Activated CD4-positive, alpha-beta T cell treated with anti-CD3 and anti-CD28 coated beads, Interleukin-2, amount 10 ng/mL, durations not matched to agents 7 days and 5 days (primary cell): ENCODE measurements at regions not wholly inside any gene's neighbourhood (a gene's known extent, or its start where the extent isn't known, plus 50 kb on each side); places are given as distances from the start of the nearest gene placed in this dataset.

Source experiments
- CTCF ChIA-PET: fragments of 350-600 bp; sonication (Branson Sonifier 250); formaldehyde crosslinking; loops from one replicate; lab custom pipeline; 2021; ENCODE audit warnings: antibody characterized with exemption; lab: Charles Lee
- POLR2A ChIA-PET: fragments of 350-600 bp; sonication (Branson Sonifier 250); formaldehyde crosslinking; loops from one replicate; lab custom pipeline; 2021; ENCODE audit warnings: antibody characterized with exemption; lab: Charles Lee
- DNase-seq: peaks from one replicate; pipeline ENCODE4 v3.0.0-alpha.2; 2020
- H3K27ac Mint-ChIP-seq: one replicate; pipeline ENCODE4 v1.8.0; 2021; ENCODE audit warnings: mild to moderate bottlenecking, moderate library complexity, mixed read lengths
- H3K27me3 Mint-ChIP-seq: one replicate; pipeline ENCODE4 v1.8.0; 2021; ENCODE audit warnings: mixed read lengths
- H3K36me3 Mint-ChIP-seq: one replicate; pipeline ENCODE4 v1.8.0; 2021; ENCODE audit warnings: low read depth, mixed read lengths
- H3K4me1 Mint-ChIP-seq: one replicate; pipeline ENCODE4 v1.8.0; 2021; ENCODE audit warnings: mixed read lengths
- H3K4me3 Mint-ChIP-seq: one replicate; pipeline ENCODE4 v1.8.0; 2021; ENCODE audit warnings: mild to moderate bottlenecking, moderate library complexity, mixed read lengths
- H3K9me3 Mint-ChIP-seq: one replicate; pipeline ENCODE4 v1.8.0; 2021; ENCODE audit warnings: mixed read lengths

- no peak overlapping the region for H3K27ac Mint-ChIP-seq
- H3K4me3 Mint-ChIP-seq: no peak overlapping the region
- no peaks in the 10 kb centered on the region for H3K4me1 Mint-ChIP-seq
- H3K27me3 Mint-ChIP-seq: no peaks in the 10 kb centered on the region
- H3K9me3 Mint-ChIP-seq: no peaks in the 10 kb centered on the region
- DNase-seq: no peak
- H3K36me3 Mint-ChIP-seq: no peaks in the 10 kb centered on the region
- ChIA-PET CTCF (no interaction called here), POLR2A (no interaction called here)
Measured at GRCh38 chr13:76715075-76715474, 171.1 kb downstream of the KCTD12 start.

- no peak overlapping the region for H3K4me3 Mint-ChIP-seq
- DNase-seq: no peak
- POLR2A ChIA-PET: no interaction called here
Measured at GRCh38 chr13:76713280-76713679, 172.9 kb downstream of the KCTD12 start.

GRCh38 chr13:76711550-76712182 lies 174.5 kb downstream of the KCTD12 start:
- Mint-ChIP-seq H3K4me1 (no peaks in the 10 kb centered on the region), H3K27me3 (no peaks in the 10 kb centered on the region), H3K27ac (no peak overlapping the region), H3K9me3 (no peaks in the 10 kb centered on the region), H3K36me3 (no peaks in the 10 kb centered on the region), H3K4me3 (no peak overlapping the region)
- DNase-seq: no peak
- CTCF ChIA-PET: no interaction called here
- POLR2A ChIA-PET: no interaction called here

More at GRCh38 chr13:76713280-76713679, 172.9 kb downstream of the KCTD12 start:
- CTCF ChIA-PET: interaction anchor here (0.6 kb wide), 1 partner anchor 104 kb away, joined by 3 read pairs; no protein-coding TSS in a partner anchor
- H3K9me3 Mint-ChIP-seq: no peaks in the 10 kb centered on the region
- no peaks in the 10 kb centered on the region for H3K4me1 Mint-ChIP-seq
- no peaks in the 10 kb centered on the region for H3K27me3 Mint-ChIP-seq
- no peak overlapping the region for H3K27ac Mint-ChIP-seq
- H3K36me3 Mint-ChIP-seq: no peaks in the 10 kb centered on the region

GRCh38 chr13:76709851-76710250 lies 176.4 kb downstream of the KCTD12 start:
- ChIA-PET CTCF (no interaction called here), POLR2A (no interaction called here)
- no peak overlapping the region for H3K27ac Mint-ChIP-seq
- no peaks in the 10 kb centered on the region for H3K9me3 Mint-ChIP-seq
- H3K36me3 Mint-ChIP-seq: no peaks in the 10 kb centered on the region
- no peak overlapping the region for H3K4me3 Mint-ChIP-seq
- no peaks in the 10 kb centered on the region for H3K4me1 Mint-ChIP-seq
- DNase-seq: no peak
- no peaks in the 10 kb centered on the region for H3K27me3 Mint-ChIP-seq

GRCh38 chr13:76708138-76708688 lies 178.0 kb downstream of the KCTD12 start:
- no peak overlapping the region for H3K4me3 Mint-ChIP-seq

GRCh38 chr13:76707360-76707759 lies 178.8 kb downstream of the KCTD12 start:
- CTCF ChIA-PET: no interaction called here
- no peaks in the 10 kb centered on the region for H3K4me1 Mint-ChIP-seq
- H3K4me3 Mint-ChIP-seq: no peak overlapping the region
- no peaks in the 10 kb centered on the region for H3K36me3 Mint-ChIP-seq
- no peaks in the 10 kb centered on the region for H3K27me3 Mint-ChIP-seq
- no peak overlapping the region for H3K27ac Mint-ChIP-seq
- H3K9me3 Mint-ChIP-seq: no peaks in the 10 kb centered on the region
- DNase-seq: no peak
- POLR2A ChIA-PET: no interaction called here

More at GRCh38 chr13:76708138-76708688, 178.0 kb downstream of the KCTD12 start:
- Mint-ChIP-seq H3K27ac (no peak overlapping the region), H3K9me3 (no peaks in the 10 kb centered on the region), H3K4me1 (no peaks in the 10 kb centered on the region), H3K36me3 (no peaks in the 10 kb centered on the region), H3K27me3 (no peaks in the 10 kb centered on the region)
- DNase-seq: no peak
- POLR2A ChIA-PET: no interaction called here
- CTCF ChIA-PET: no interaction called here

- CTCF ChIA-PET: interaction anchor here (0.7 kb wide), 1 partner anchor 212 kb away, joined by 6 read pairs; no protein-coding TSS in a partner anchor
- no peak for DNase-seq
Measured at GRCh38 chr13:76703621-76704288, 182.4 kb downstream of the KCTD12 start.

GRCh38 chr13:76703216-76703615 lies 183.0 kb downstream of the KCTD12 start:
- Mint-ChIP-seq H3K4me1 (no peaks in the 10 kb centered on the region), H3K27ac (no peak overlapping the region), H3K36me3 (no peaks in the 10 kb centered on the region), H3K9me3 (no peaks in the 10 kb centered on the region), H3K27me3 (no peaks in the 10 kb centered on the region), H3K4me3 (no peak overlapping the region)
- CTCF ChIA-PET: no interaction called here
- POLR2A ChIA-PET: interaction anchor here (0.6 kb wide), 1 partner anchor 174 kb away, joined by 7 read pairs; no protein-coding TSS in a partner anchor
- DNase-seq: no peak

More at GRCh38 chr13:76703621-76704288, 182.4 kb downstream of the KCTD12 start:
- Mint-ChIP-seq H3K9me3 (no peaks in the 10 kb centered on the region), H3K36me3 (no peaks in the 10 kb centered on the region), H3K27me3 (no peaks in the 10 kb centered on the region), H3K4me3 (no peak overlapping the region), H3K27ac (no peak overlapping the region), H3K4me1 (no peaks in the 10 kb centered on the region)
- POLR2A ChIA-PET: interaction anchor here (0.6 kb wide), 1 partner anchor 174 kb away, joined by 7 read pairs; no protein-coding TSS in a partner anchor

GRCh38 chr13:76697288-76697687 lies 188.9 kb downstream of the KCTD12 start:
- no peak overlapping the region for H3K27ac Mint-ChIP-seq
- POLR2A ChIA-PET: no interaction called here
- no peaks in the 10 kb centered on the region for H3K36me3 Mint-ChIP-seq
- CTCF ChIA-PET: no interaction called here
- H3K9me3 Mint-ChIP-seq: no peaks in the 10 kb centered on the region
- H3K4me3 Mint-ChIP-seq: no peak overlapping the region
- H3K4me1 Mint-ChIP-seq: no peaks in the 10 kb centered on the region
- peaks cover 4% of the 10 kb centered on the region for H3K27me3 Mint-ChIP-seq
- DNase-seq: no peak

- H3K27ac Mint-ChIP-seq: no peak overlapping the region
- H3K4me1 Mint-ChIP-seq: no peaks in the 10 kb centered on the region
- no peaks in the 10 kb centered on the region for H3K36me3 Mint-ChIP-seq
- H3K9me3 Mint-ChIP-seq: no peaks in the 10 kb centered on the region
- no peak for DNase-seq
- ChIA-PET CTCF (no interaction called here), POLR2A (no interaction called here)
- H3K27me3 Mint-ChIP-seq: peaks cover 4% of the 10 kb centered on the region
- H3K4me3 Mint-ChIP-seq: no peak overlapping the region
Measured at GRCh38 chr13:76696370-76696769, 189.8 kb downstream of the KCTD12 start.

- Mint-ChIP-seq H3K27ac (no peak overlapping the region), H3K36me3 (no peaks in the 10 kb centered on the region), H3K27me3 (peaks cover 4% of the 10 kb centered on the region), H3K4me1 (no peaks in the 10 kb centered on the region), H3K9me3 (no peaks in the 10 kb centered on the region), H3K4me3 (no peak overlapping the region)
- ChIA-PET CTCF (no interaction called here), POLR2A (no interaction called here)
- no peak for DNase-seq
Measured at GRCh38 chr13:76693086-76693485, 193.1 kb downstream of the KCTD12 start.

- CTCF ChIA-PET: no interaction called here
- H3K36me3 Mint-ChIP-seq: no peaks in the 10 kb centered on the region
- peaks cover 4% of the 10 kb centered on the region for H3K27me3 Mint-ChIP-seq
- no peak overlapping the region for H3K4me3 Mint-ChIP-seq
- no peak for DNase-seq
- H3K27ac Mint-ChIP-seq: no peak overlapping the region
- no peaks in the 10 kb centered on the region for H3K9me3 Mint-ChIP-seq
- no peaks in the 10 kb centered on the region for H3K4me1 Mint-ChIP-seq
- POLR2A ChIA-PET: no interaction called here
Measured at GRCh38 chr13:76692346-76692745, 193.9 kb downstream of the KCTD12 start.

- Mint-ChIP-seq H3K9me3 (no peaks in the 10 kb centered on the region), H3K27ac (no peak overlapping the region), H3K36me3 (no peaks in the 10 kb centered on the region), H3K4me1 (no peaks in the 10 kb centered on the region), H3K27me3 (no peaks in the 10 kb centered on the region), H3K4me3 (no peak overlapping the region)
- no peak for DNase-seq
- ChIA-PET CTCF (no interaction called here), POLR2A (no interaction called here)
Measured at GRCh38 chr13:76690611-76691010, 195.6 kb downstream of the KCTD12 start.
